ENCODE measurements at regions not wholly inside any gene's neighbourhood (a gene's known extent, or its start where the extent isn't known, plus 50 kb on each side); places are given as distances from the start of the nearest gene placed in this dataset.

- no peak for TF ChIP-seq SNAI2 (CRISPR knock-in tag; IDR thresholded peaks at IDR 0.05)
- TF ChIP-seq TOX (CRISPR knock-in tag; IDR thresholded peaks at IDR 0.05; ENCODE audit: borderline replicate concordance) = no peak
- no peak for TF ChIP-seq ARNTL (CRISPR knock-in tag; IDR thresholded peaks at IDR 0.05; ENCODE audit: borderline replicate concordance, low read depth)
- no peak for TF ChIP-seq CSDC2 (CRISPR knock-in tag; IDR thresholded peaks at IDR 0.05)
These were observed 190.3 kb downstream of the C1D start for GRCh38 chr2:67872481-67872880.
